PC-3 (cell line): ENCODE measurements at regions not wholly inside any gene's neighbourhood (a gene's known extent, or its start where the extent isn't known, plus 50 kb on each side); places are given as distances from the start of the nearest gene placed in this dataset.
"Not testable (repeated sequence)": the region's sequence is repeated elsewhere in the genome, so short reads cannot be mapped to it uniquely, and the experiment has no call there.

Source experiments
- ATAC-seq: fragments of 200-7000 bp; cut with Tn5 transposase; 2 replicates; pipeline ENCODE4 v1.9.1; 2020; ENCODE audit warnings: mild to moderate bottlenecking, moderate library complexity
- BruUV-seq: library from RNA; stranded (reverse); fragments of 400-500 nt; replicated peaks from 2 replicates; lab custom pipeline; 2021; lab: Mats Ljungman, UMichigan
- CTCF ChIA-PET: fragments of 300-600 bp; sonication (Branson Sonifier 250); formaldehyde crosslinking; loops from one replicate; lab custom pipeline; 2022; ENCODE audit warnings: antibody characterized with exemption; lab: Charles Lee
- POLR2A ChIA-PET: fragments of 300-600 bp; sonication (Branson Sonifier 250); formaldehyde crosslinking; loops from one replicate; lab custom pipeline; 2022; ENCODE audit warnings: antibody characterized with exemption; ENCODE audit not compliant: unreplicated experiment; lab: Charles Lee
- DNase-seq: peaks from one replicate; pipeline ENCODE4 v3.0.0-alpha.2; 2015
- H2AFZ ChIP-seq: fragments of 300-600 bp; sonication (generic); 2 replicates; pipeline ENCODE4 v1.6.0; 2016; ENCODE audit warnings: antibody characterized with exemption, low read length
- H3F3A ChIP-seq: fragments of 300-600 bp; sonication (generic); one replicate; pipeline ENCODE4 v1.6.0; 2017; ENCODE audit warnings: antibody characterized with exemption, low read length, control low read depth, mild to moderate bottlenecking; ENCODE audit not compliant: unreplicated experiment
- H3K27ac ChIP-seq: fragments of 300-600 bp; sonication (generic); 2 replicates; pipeline ENCODE4 v1.5.1; 2016; ENCODE audit warnings: mild to moderate bottlenecking, low read length
- H3K27me3 ChIP-seq: fragments of 300-600 bp; sonication (generic); 2 replicates; pipeline ENCODE4 v1.6.1; 2016; ENCODE audit warnings: low read length, mixed read lengths
- H3K36me3 ChIP-seq: fragments of 300-600 bp; sonication (generic); 2 replicates; pipeline ENCODE4 v1.6.1; 2016; ENCODE audit warnings: low read depth, mixed run types, low read length, mixed read lengths
- H3K4me1 ChIP-seq: fragments of 300-600 bp; sonication (generic); 2 replicates; pipeline ENCODE4 v1.5.1; 2016; ENCODE audit warnings: low read length; ENCODE audit not compliant: insufficient read depth
- H3K4me2 ChIP-seq: fragments of 300-600 bp; sonication (generic); 2 replicates; pipeline ENCODE4 v1.6.0; 2016; ENCODE audit warnings: low read length
- H3K4me3 ChIP-seq: fragments of 300-600 bp; sonication (generic); 2 replicates; pipeline ENCODE4 v1.5.1; 2016; ENCODE audit warnings: mild to moderate bottlenecking, low read length, mixed read lengths
- H3K79me2 ChIP-seq: fragments of 300-600 bp; sonication (generic); 2 replicates; pipeline ENCODE4 v1.6.1; 2017; ENCODE audit warnings: low read length, mixed read lengths
- H3K9ac ChIP-seq: fragments of 300-600 bp; sonication (generic); 2 replicates; pipeline ENCODE4 v1.6.0; 2016; ENCODE audit warnings: mild to moderate bottlenecking, low read length
- H3K9me2 ChIP-seq: fragments of 300-600 bp; sonication (generic); replicated peaks from 2 replicates; pipeline ENCODE4 v1.6.1; 2016; ENCODE audit warnings: mixed run types, low read length, mixed read lengths
- H3K9me3 ChIP-seq: fragments of 300-600 bp; sonication (generic); 2 replicates; pipeline ENCODE4 v1.6.1; 2016; ENCODE audit warnings: low read length, mixed read lengths
- H4K20me1 ChIP-seq: fragments of 300-600 bp; sonication (generic); 2 replicates; pipeline ENCODE4 v1.6.1; 2016; ENCODE audit warnings: low read length, mixed read lengths
- CTCF ChIP-seq: fragments of 300-600 bp; sonication (generic); conservative IDR thresholded peaks from 2 replicates; pipeline ENCODE4 v1.5.1; 2017; ENCODE audit warnings: antibody characterized with exemption, low read depth, mild to moderate bottlenecking, low read length
- EZH2 ChIP-seq: fragments of 300-600 bp; sonication (generic); IDR thresholded peaks from one replicate; pipeline ENCODE4 v1.6.1; 2017; ENCODE audit warnings: antibody characterized with exemption, mild to moderate bottlenecking, low read length; ENCODE audit not compliant: unreplicated experiment
- EZH2phosphoT487 ChIP-seq: fragments of 300-600 bp; sonication (generic); IDR thresholded peaks from 2 replicates; pipeline ENCODE4 v1.6.1; 2018; ENCODE audit warnings: mild to moderate bottlenecking, antibody characterized with exemption, low read length, borderline replicate concordance
- intact Hi-C: fragments of 100-400 bp; cut with micrococcal nuclease; formaldehyde crosslinking; loops from 2 replicates; pipeline ENCODE4 v1.9.0; 2023

GRCh38 chr20:53866794-53867740, 203.3 kb downstream of the BCAS1 start:
- BruUV-seq = TSS peak; percentile 67
- H3K9me3 ChIP-seq = no peaks in the 10 kb centered on the region
- ChIA-PET POLR2A (interaction anchor here (0.5 to 0.6 kb wide), 3 partner anchors 37 to 176 kb away, joined by 4 to 8 read pairs (median 6); no protein-coding TSS in a partner anchor), CTCF (interaction anchor here (0.5 to 0.9 kb wide), 2 partner anchors 48 to 254 kb away, joined by 3 to 5 read pairs; no protein-coding TSS in a partner anchor)
- peak overlapping the region; percentile 67 for H3K4me2 ChIP-seq
- H3F3A ChIP-seq = peaks cover 3% of the 10 kb centered on the region
- ATAC-seq = peak; percentile 2
- peaks cover 73% of the 10 kb centered on the region for H3K4me1 ChIP-seq
- peak; percentile 55 for DNase-seq
- H3K36me3 ChIP-seq = no peaks in the 10 kb centered on the region
- H3K27me3 ChIP-seq = no peaks in the 10 kb centered on the region
- H4K20me1 ChIP-seq = no peaks in the 10 kb centered on the region
- no peaks in the 10 kb centered on the region for H3K9me2 ChIP-seq
- peak overlapping the region; percentile 39 for H3K4me3 ChIP-seq
- peaks cover 4% of the 10 kb centered on the region; the same call in 1 of the 2 replicates for H3K79me2 ChIP-seq
- peak overlapping the region; percentile 79 for H2AFZ ChIP-seq
- peak overlapping the region; percentile 69 for H3K9ac ChIP-seq
- peak overlapping the region; percentile 86 for H3K27ac ChIP-seq
- TF ChIP-seq EZH2 (no peak), CTCF (no peak), EZH2phosphoT487 (no peak)
- intact Hi-C loops = loop anchor here (1.0 to 5.0 kb wide), 9 partner anchors 22 to 288 kb away; no protein-coding TSS in a partner anchor

GRCh38 chr20:53865901-53866793, 204.2 kb downstream of the BCAS1 start:
- Histone ChIP-seq H3K4me2 (peak overlapping the region; percentile 67), H2AFZ (peak overlapping the region; percentile 79), H3F3A (peaks cover 3% of the 10 kb centered on the region), H4K20me1 (no peaks in the 10 kb centered on the region), H3K36me3 (no peaks in the 10 kb centered on the region), H3K27ac (peak overlapping the region; percentile 86), H3K4me1 (peaks cover 66% of the 10 kb centered on the region), H3K9me2 (no peaks in the 10 kb centered on the region), H3K9me3 (no peaks in the 10 kb centered on the region), H3K79me2 (peaks cover 4% of the 10 kb centered on the region; the same call in 1 of the 2 replicates), H3K27me3 (no peaks in the 10 kb centered on the region), H3K9ac (peak overlapping the region; percentile 69), H3K4me3 (peak overlapping the region; percentile 39)
- BruUV-seq = no TSS peak
- TF ChIP-seq EZH2phosphoT487 = no peak
- TF ChIP-seq CTCF = no peak
- TF ChIP-seq EZH2 = no peak
- ATAC-seq (peak; percentile 58), DNase-seq (peak; percentile 99)
- ChIA-PET POLR2A (interaction anchor here (0.5 to 0.8 kb wide), 8 partner anchors 32 to 175 kb away, joined by 4 to 8 read pairs (median 6); no protein-coding TSS in a partner anchor), CTCF (interaction anchor here (0.5 to 1.1 kb wide), 5 partner anchors 49 to 709 kb away, joined by 3 to 5 read pairs (median 3); no protein-coding TSS in a partner anchor)
- intact Hi-C loops = loop anchor here (1.0 to 5.0 kb wide), 8 partner anchors 21 to 287 kb away; no protein-coding TSS in a partner anchor

- H3K4me1 ChIP-seq = peaks cover 55% of the 10 kb centered on the region
- intact Hi-C loops = loop anchor here (5.0 kb wide), 2 partner anchors 128 to 268 kb away; no protein-coding TSS in a partner anchor
- H3K27me3 ChIP-seq, DNase-seq, H3K36me3 ChIP-seq, H3K9me2 ChIP-seq, H4K20me1 ChIP-seq, ATAC-seq, H3F3A ChIP-seq, BruUV-seq, H3K79me2 ChIP-seq, H3K9me3 ChIP-seq: not testable (repeated sequence)
- CTCF ChIA-PET = interaction anchor here (0.6 to 1.1 kb wide), 3 partner anchors 41 to 222 kb away, joined by 3 to 5 read pairs (median 5); no protein-coding TSS in a partner anchor
- peak overlapping the region; percentile 69 for H3K9ac ChIP-seq
- H3K27ac ChIP-seq = peak overlapping the region; percentile 86
- peak overlapping the region; percentile 39 for H3K4me3 ChIP-seq
- H3K4me2 ChIP-seq = peak overlapping the region; percentile 67
- POLR2A ChIA-PET = interaction anchor here (0.5 to 0.8 kb wide), 4 partner anchors 22 to 255 kb away, joined by 3 to 5 read pairs (median 4); no protein-coding TSS in a partner anchor
- H2AFZ ChIP-seq = peak overlapping the region; percentile 12
These were observed 205.4 kb downstream of the BCAS1 start for GRCh38 chr20:53864765-53865683.
